ENCODE measurements at regions not wholly inside any gene's neighbourhood (a gene's known extent, or its start where the extent isn't known, plus 50 kb on each side); places are given as distances from the start of the nearest gene placed in this dataset.

DNA sequence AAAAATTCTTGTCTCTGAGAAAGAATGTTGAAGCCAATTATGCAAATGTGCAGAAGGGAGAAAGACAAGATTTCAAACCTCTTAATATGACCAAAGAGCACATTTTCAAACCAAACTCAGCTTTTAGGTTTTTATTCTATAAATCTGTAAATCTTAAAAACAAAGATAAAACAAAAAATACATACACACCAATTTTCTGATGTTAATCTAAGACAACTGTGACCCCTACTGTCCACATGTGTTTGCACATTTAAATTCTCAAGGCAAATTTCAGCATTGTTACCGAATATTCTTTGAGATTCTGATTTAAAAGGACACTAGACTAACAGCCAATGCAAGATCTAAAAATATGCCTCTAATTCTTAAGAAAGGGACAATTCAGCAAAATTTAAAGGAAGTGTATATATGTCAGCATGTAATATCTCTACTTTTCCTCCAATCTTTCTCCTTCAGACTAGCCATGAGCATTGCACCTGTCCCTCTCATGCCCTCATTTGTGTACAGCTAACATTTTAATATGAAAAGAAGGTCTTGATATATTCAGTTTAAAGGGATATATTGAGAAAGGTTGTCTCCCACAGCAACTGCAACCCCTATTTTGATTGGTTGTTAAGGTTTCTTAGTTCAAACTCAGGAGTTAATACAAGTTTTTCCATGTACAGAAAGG lies 417.9 kb downstream of the IPMK start:
- no peak for DNase-seq

DNA sequence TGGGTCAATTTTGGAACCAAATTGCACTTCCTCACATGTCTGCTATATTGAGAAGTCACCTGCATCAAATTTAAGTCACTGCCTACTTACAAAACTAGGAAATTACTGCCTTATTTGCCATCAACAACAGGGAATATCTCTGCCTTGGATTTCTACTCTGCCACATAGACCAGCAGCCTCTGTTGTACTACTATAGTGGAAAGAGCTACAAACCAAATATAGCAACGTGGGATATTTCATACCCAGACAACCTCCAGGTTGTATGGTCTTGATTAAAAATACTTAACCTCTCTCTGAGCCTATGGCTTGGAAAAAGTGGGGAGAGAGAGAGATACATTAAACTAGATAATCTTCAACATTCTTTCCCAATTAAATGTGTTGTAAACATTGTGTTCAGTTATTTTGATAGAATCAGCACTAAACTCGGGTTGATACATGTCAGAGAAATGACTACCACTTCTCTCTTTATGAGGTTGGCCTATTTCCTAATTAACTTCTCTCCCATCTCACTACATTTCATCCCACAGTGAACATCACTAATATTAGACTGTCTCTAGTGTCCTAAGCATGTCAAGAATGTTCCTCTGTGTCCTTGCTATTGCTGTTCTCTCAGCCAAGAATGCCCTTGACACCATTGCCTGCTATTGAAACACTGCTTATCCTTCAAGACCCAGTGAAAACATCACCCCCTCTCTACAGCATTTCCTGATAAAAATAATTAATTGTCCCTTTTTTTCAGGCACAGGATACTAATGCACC lies 421.2 kb downstream of the IPMK start:
- DNase-seq, result no peak

DNA sequence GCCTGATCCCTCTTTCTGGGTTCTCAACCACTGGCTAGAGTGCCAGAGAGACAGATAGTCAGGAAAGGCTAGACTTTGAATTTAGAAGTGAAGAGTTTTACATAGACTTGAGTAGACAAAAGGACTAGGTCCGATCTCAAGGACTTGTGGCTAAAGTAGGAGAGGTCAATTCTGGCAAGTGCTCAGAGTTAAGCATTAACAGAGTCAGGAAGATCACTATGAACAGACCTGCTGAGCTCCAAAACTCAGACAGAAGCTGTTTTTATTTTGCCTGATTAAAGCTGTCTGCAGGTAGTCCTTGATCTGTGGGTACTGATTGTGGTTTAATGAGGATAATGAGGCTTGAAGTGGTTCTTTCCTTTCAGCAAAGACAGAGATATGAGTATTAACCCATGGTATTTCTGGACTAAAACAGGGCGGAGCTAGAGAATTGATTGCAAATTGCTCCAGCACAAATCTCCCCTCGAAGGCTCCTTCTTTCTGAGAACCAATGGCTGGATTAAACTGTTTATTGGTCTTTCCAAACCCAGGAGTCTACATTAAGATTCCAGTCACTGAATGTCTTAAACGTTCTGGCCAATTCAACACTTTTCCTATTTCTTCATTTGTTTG lies 423.2 kb downstream of the IPMK start:
- DNase-seq, result no peak

DNA sequence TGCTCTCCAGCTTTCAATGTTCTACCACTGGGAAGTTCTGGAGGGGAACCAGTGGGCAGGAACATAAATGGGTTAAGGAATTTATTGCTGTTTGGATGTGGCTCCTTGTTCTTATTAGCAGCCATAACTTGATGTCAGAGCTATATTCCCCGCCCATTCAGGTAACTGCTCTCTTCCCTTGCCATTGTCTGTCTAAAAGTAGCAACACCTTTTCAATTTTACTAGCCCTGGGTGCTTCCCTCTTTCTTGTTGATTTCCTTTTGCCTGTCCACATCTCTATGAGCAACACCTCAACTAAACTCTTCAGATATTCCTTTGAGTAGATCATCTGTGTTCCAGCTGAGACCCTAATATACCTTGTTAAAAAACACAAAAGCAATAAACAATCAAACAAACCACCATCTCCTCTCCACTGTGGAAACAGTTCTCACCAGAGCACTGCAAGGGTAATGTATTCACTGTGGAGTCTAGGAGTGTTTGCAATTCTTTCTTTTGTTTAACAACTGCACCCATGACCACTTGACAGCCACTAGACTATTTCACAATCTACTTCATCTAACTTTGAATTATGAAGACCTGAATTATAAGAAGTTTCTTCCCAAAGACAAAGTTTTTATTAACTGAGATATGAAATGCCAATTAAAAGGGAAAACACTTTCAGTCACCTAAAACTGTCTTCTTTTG lies 436.7 kb downstream of the IPMK start:
- no peak for DNase-seq

DNA sequence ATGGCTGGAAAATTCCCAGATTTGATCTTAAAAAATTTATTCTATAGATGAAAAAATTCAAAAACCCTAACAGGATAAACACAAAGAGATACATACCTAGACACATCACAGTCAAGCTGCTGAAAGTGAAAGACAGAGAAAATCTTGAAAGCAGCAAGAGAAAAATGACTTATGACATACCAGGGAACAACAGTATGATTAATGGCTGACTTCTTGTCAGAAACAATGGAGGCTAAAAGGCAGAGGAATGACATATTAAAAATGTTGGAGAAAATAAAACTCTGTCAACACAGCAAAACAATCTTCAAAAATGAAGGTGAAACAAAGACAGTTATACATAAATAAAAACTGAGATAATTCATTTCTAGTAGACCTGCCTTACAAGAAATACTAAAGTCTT lies 442.7 kb downstream of the IPMK start:
- DNase-seq, result no peak

DNA sequence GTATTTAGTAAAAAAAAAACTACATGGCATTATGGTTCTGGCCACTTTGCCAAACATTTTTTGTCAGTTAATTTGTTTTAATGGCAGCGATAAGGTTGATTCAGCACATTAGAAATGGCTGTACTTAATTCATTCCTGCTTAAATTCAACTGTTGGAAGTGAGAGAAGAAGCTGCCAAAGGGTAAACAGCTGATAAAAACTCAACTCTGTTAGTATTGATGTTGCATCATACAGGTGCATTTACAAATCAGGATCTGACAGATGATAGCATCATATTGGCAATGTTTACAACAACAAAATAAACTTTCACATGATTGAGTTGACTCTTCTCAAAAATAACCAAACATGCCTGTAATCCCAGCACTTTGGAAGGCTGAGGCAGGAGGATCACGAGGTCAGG lies 444.3 kb downstream of the IPMK start:
- DNase-seq, result no peak

DNA sequence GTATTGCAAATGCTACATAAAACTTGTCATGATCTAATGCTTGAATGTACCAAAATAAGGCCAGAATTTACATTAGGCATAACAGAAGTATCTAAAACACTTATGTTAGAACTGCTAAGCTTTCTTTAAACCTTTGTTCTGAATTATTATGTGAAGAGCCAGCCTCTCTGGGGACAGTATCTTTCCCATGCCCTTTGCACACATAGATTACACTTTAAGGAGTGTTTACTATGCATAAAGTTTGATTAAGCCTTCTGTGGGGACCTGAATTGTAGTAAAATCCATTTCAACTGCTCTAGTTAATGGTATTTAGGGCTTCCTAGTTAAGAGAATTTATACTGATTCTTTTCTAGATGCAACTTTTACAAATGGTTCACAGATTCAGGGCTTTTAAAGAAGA lies 444.7 kb downstream of the IPMK start:
- no peak for DNase-seq

DNA sequence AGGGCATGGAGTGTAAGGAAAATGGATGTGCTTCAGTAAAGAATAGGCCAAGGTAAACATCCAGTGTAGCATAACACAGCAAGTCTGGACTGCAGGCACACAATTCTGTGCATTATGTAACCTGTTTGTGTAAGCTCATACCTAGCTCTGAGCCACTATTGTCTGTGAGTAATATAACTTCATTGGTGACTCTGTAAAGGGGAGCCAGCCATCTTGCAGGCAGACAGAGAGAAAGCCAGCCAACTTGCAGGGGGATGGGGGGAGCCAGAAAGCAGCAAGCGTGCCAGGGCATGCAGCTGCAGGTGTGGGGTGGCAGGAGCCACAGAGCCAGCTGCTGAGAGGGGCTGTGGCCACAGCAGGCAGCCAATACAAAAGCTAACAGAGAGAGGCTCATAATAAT lies 449.2 kb downstream of the IPMK start:
- no peak for DNase-seq

DNA sequence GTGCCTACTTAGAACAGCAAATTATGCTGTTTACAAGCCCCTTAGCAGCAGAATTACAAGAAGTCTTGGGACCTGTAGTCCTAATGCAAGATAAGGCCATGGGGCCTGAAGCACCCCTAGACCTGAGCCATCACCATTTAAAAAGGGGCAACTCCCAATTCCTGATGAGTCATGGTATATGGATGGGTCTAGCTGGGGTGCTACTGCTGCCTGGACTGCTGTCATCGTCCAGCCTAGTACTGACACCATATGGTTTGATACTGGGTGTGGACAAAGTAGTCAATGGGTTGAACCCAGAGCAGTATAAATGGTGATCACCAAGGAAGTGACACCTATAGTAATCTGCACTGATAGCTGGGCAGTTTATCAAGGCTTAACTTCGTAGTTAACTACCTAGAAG lies 450.0 kb downstream of the IPMK start:
- no peak for DNase-seq

DNA sequence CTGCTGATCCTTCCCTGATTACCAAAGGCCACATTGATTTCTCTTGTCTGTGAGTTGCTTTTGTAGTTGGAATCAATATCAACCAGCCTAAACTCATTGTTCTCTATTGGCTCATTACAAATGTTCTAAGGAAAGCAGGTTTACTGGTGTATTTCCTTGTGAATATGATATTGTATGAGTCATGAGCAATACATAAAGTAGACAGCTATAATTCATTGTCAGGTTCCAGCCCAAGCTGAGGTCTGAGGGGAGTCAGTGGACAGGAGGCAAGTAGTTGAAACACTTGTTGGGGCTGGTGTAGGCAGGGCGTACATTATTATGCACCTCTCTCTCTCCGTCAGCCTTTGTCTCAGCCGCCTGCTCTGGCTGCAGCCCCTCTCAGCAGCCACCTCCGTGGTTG lies 451.7 kb downstream of the IPMK start:
- DNase-seq, result no peak

DNA sequence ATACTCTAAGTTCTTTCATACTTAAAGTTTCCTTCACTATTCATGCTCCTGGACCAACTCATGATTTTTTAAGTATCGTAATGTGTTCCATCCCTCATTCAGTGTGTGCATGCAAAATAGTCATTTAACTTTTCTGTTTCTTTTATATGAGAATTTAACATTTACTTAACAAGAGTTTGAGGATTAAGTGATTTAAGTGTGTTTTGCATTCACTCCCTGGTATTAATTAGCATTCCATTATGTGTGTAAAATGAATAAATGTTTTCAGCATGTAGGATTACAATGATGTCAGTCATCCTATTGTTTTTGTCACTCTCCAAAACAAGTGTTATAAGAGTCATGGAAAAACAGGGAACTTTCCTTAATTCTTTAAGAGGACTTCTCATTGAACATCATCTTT lies 457.7 kb downstream of the IPMK start:
- DNase-seq, result no peak

DNA sequence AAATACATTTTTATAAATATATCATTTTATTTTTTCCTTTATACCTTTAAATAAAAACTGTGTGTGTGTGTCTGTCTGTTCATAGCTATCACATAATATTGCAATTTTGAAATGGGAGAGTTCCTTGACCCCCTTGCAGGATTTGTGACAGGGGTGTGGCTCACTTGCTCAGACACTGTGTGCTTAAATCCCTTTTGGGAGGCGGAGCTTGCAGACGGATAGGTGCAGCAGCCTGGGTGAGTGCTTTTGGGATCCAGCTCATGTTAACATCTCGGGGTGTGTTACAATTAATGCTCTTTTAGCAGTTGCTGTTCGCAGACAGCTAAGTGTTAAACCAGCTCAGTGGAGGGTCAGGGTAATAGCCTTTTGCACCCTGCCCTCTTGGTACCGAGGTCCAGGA lies 459.8 kb downstream of the IPMK start:
- no peak for DNase-seq

DNA sequence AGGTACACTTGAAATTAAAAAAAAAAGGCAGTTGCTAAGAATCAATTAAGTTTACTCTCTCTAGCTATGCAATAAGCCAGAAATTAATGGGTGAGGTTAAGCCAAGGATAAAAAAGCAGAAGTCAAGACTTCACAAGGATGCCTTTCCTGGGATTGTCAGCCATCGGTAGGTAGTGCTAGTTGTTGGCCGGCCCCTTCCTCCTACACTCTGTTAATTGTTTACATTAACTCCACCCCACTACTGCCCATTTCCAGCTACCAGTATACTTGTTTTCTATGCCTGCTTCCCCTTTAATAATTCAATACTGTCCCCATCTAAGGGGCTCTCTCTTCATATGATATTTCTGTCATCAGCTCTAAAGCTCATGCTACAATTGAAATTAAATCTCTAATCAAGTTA lies 461.0 kb downstream of the IPMK start:
- DNase-seq, result no peak

DNA sequence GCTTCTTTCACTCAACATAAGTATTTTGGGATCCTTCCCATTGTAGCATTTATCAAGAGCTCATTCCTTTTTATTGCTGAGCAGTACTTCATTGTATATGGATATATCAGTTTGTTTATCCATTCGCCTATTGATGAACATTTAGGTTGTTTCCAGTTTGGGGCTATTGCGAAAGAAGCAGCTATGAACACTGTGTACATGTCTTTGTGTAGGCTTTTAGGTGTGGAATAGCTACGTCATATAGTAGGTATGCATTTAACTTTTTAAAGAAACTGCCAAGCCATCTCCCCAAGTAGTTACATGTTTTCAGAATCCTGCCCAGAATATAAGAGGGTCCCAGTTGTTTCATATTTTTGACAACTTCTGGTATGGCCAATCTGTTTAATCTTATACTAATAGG lies 468.1 kb downstream of the IPMK start:
- no peak for DNase-seq

DNA sequence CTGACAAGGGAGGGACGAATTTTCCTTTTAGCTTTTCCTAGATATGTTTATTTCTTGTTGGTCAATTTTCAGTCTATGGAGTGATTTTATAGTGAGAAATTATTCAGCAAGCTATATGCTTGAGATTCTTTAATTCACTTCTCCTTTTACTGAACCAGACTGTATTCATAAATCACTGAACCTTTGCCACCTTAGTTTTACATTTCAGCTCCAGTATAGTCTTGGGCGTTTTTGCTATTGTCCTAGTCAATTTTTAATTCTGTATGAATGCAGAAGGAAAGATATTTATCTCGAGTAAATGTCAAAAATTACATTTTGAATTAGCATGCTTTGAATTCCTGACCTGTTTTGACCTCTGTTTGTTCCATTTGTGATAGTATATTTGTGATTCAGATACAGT lies 468.9 kb downstream of the IPMK start:
- no peak for DNase-seq

DNA sequence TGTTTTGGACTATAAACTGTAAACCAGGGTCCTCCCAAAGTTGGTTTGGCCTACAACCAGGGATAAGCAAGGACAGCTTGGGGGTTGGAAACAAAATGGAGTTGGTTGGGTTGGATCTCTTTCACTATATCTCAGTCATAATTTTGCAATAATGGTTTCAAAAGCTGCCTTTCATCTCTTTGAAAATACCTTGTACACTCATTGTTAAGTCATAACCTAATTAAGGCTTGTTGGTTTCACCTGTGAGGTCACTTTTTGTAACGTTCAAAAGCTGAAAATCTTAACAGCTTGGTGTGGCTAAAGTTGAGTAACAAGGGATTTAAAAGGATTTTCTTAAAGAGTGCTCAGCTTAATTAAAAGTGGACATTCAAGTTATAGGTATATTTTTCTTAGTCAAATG lies 476.1 kb downstream of the IPMK start:
- DNase-seq, result no peak

DNA sequence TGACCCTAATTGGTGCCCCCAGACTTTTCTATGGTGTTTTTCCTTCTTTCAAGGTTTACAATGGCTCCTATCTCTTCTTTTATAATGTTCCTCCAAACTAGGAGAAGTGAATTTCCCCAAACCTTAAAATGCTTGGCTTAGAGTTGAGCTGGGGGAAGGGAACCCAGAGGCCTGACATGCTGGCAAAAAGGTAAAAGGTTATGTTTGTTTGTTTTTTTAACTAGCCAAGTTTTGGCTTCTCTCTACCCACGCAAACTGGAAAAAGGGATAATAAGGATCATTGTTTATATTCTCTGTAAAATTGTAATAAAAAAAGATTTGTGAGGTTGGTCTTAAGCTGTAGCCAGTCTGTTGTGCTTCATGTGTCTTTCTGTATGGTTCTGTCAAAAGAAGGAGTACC lies 477.0 kb downstream of the IPMK start:
- DNase-seq, result no peak

DNA sequence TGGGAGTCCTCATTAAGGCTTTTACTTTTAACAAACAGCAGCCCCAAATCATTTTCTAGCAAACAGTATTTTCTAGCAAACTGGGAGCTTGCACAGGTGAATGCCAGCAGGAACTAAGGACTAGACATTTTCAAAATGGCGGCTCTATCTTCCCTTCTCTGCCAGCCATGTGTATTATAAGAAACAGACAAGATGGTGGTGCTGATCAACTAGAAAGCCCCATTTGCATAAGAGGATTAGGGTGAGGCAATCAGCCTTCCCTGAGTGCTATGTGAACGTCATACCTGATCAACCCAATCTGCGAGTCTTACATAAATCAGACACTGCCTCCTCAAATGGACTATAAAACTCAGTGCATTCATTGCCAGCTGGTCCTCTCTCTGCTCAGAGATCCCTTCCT lies 479.6 kb downstream of the IPMK start:
- no peak for DNase-seq

DNA sequence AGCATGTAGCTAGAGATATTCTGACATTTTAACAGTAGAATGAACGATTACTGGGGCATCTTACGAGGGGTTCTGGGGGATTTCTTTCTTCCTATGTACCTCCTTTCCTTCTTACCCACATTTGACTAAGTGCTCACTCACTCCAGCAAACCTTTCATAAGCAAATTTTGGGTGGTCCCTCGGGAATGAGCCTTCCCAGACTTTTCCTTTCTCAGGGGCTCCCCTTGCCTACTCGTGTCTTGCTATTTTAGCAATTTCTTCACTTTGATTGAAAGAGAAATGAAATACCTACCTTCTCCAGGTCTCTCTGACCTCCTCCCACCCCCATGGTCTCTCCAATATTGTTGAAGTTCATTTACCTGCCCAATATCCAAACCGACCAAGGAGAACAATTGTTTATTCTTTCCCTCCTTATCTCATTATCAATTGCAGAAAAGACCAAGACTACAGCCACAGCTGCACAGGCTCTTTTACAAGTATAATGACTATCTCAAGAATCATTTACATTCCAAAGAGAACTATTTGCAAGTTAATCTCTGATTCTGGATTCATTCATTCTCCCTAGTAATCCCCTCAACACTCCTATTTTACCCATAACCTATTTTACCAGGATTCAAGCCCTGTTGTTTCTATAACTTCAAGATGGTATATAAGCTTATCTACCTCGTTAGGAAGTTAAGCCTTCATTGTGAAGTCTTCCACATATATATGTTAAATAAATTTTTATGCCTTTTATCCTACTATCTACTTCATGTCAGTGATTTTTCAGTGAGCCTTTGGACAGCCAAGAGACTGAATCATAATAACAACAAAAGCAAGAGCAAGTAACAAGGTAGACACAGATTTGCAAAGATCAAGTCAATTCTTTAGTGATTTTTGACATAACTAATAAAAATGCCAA lies 480.6 kb downstream of the IPMK start:
- DNase-seq, result no peak

DNA sequence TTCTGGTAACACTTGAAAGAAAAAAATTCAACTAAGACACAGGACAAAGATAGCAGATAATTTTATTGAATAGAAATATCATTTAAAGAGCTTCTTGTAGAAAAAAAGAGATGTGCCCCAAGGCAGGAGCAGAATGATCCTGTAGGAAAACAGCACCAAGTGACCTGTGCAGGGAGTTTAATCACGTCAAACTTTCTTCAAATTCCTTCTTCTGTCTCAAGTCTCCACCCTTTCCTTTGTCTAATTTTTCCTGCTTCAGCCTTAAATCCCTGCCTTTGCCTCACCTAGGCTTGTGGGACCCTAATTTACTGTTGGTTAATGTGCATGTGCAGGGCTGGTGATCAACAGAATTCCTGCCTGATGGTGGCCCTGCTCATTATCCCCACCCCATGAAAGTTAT lies 481.4 kb downstream of the IPMK start:
- DNase-seq, result no peak

DNA sequence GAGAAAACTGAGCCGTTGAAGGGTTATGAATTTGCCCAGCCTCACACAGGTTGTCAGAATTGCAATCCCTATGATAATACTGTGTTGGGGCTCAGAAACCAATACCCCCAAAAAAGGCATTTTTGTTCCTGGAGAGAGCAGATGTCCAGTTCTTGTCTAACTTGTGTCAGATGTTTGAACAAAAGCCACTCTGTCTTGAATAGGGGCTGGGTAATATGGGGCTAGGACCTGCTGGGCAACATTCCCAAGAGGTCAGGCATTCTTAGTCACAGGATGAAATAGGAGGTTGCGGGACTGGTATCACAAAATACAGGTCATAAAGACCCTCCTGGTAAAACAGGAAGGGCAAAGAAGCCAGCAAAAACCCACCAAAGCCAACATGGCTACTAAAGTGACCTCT lies 482.1 kb downstream of the IPMK start:
- DNase-seq, result no peak

DNA sequence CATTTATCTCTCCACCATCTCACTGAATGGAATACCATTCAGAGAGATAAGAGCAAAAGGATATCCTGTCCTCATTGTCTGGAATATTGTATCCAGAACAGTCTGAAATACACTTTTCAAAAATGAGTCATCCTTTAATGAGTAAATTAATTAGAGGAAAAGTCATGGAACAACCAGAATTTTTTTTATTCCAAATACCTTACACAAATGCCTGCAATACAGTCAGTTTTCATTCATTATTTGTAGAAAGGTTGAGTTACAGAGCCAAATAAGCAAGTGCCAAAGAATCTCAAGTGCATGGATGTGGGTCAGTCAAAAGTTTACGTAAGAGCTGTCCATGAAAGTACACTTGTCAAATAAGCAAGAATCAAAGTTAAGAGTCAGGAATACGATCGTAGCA lies 482.6 kb downstream of the IPMK start:
- no peak for DNase-seq
